ENCODE measurements at regions not wholly inside any gene's neighbourhood (a gene's known extent, or its start where the extent isn't known, plus 50 kb on each side); places are given as distances from the start of the nearest gene placed in this dataset.

- peaks cover 4% of the 10 kb centered on the region for H3K36me3 Mint-ChIP-seq (ENCODE audit: unreplicated experiment)
- H3K27ac Mint-ChIP-seq (ENCODE audit: unreplicated experiment) = no peak overlapping the region
- no peaks in the 10 kb centered on the region for H3K4me1 Mint-ChIP-seq (ENCODE audit: low read depth, unreplicated experiment)
- H3K4me3 Mint-ChIP-seq (ENCODE audit: unreplicated experiment) = no peak overlapping the region
- TF ChIP-seq CTCF (IDR thresholded peaks at IDR 0.05; ENCODE audit: partially characterized antibody, unreplicated experiment) = no peak
- no peak for DNase-seq
- no peaks in the 10 kb centered on the region for H3K9me3 Mint-ChIP-seq (ENCODE audit: unreplicated experiment)
- H3K27me3 Mint-ChIP-seq (ENCODE audit: unreplicated experiment) = peaks cover 2% of the 10 kb centered on the region
Measured at GRCh38 chr20:6579824-6580223, 187.7 kb upstream of the BMP2 start.

GRCh38 chr20:6579417-6579816 lies 188.1 kb upstream of the BMP2 start:
- no peaks in the 10 kb centered on the region for H3K4me1 Mint-ChIP-seq (ENCODE audit: low read depth, unreplicated experiment)

DNA sequence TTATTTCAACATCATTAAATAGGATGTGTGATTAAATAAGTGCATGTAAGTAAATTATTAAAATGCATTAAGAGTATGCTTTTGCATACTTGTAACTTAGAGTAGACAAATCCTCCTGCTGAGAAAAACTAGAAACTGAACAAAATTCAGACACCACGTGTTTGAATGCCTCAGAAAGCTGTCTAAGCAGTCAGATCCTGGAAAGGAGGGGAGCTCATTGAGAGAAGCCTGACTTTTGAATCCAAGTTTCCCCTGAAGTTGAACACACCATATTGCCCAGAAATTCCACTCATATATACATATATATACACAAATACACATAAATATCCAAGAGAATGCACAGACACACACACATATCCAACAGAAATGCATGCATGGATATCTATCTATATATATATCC lies 190.0 kb upstream of the BMP2 start:
- H3K4me3 Mint-ChIP-seq (ENCODE audit: unreplicated experiment) = no peak overlapping the region
- H3K36me3 Mint-ChIP-seq (ENCODE audit: unreplicated experiment) = peaks cover 4% of the 10 kb centered on the region
- no peaks in the 10 kb centered on the region for H3K4me1 Mint-ChIP-seq (ENCODE audit: low read depth, unreplicated experiment)
- no peak for TF ChIP-seq CTCF (IDR thresholded peaks at IDR 0.05; ENCODE audit: partially characterized antibody, unreplicated experiment)
- peaks cover 2% of the 10 kb centered on the region for H3K27me3 Mint-ChIP-seq (ENCODE audit: unreplicated experiment)
- DNase-seq = no peak
- peaks cover 2% of the 10 kb centered on the region for H3K9me3 Mint-ChIP-seq (ENCODE audit: unreplicated experiment)
- no peak overlapping the region for H3K27ac Mint-ChIP-seq (ENCODE audit: unreplicated experiment)

More at GRCh38 chr20:6579417-6579816, 188.1 kb upstream of the BMP2 start:
- Mint-ChIP-seq H3K9me3 (ENCODE audit: unreplicated experiment) (peaks cover 2% of the 10 kb centered on the region), H3K27ac (ENCODE audit: unreplicated experiment) (no peak overlapping the region), H3K36me3 (ENCODE audit: unreplicated experiment) (peaks cover 4% of the 10 kb centered on the region), H3K27me3 (ENCODE audit: unreplicated experiment) (peaks cover 2% of the 10 kb centered on the region), H3K4me3 (ENCODE audit: unreplicated experiment) (no peak overlapping the region)
- TF ChIP-seq CTCF (IDR thresholded peaks at IDR 0.05; ENCODE audit: partially characterized antibody, unreplicated experiment) = no peak
- no peak for DNase-seq

DNA sequence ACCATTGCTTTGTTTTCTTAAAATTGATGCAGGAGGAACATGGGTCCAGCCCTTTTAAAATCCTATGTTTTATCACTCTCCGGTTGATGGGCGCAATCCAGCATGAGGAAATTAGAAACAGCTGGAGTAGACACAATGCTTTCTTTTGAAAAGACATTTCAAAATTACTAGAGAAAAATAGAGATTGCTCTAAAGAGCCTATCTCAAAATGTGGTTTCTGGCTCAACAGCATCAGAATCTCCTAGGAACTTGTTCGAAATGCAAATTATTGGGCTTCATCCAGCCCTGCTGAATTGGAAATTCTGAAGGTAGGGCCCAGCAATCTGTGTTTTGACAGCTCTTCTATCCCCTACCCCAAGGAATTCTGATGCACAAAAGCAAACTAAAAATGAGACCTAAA lies 190.8 kb upstream of the BMP2 start:
- DNase-seq = no peak
- Mint-ChIP-seq H3K27ac (ENCODE audit: unreplicated experiment) (no peak overlapping the region), H3K4me3 (ENCODE audit: unreplicated experiment) (no peak overlapping the region), H3K4me1 (ENCODE audit: low read depth, unreplicated experiment) (no peaks in the 10 kb centered on the region), H3K9me3 (ENCODE audit: unreplicated experiment) (peaks cover 2% of the 10 kb centered on the region), H3K36me3 (ENCODE audit: unreplicated experiment) (peaks cover 4% of the 10 kb centered on the region), H3K27me3 (ENCODE audit: unreplicated experiment) (no peaks in the 10 kb centered on the region)
- TF ChIP-seq CTCF (IDR thresholded peaks at IDR 0.05; ENCODE audit: partially characterized antibody, unreplicated experiment) = no peak

DNA sequence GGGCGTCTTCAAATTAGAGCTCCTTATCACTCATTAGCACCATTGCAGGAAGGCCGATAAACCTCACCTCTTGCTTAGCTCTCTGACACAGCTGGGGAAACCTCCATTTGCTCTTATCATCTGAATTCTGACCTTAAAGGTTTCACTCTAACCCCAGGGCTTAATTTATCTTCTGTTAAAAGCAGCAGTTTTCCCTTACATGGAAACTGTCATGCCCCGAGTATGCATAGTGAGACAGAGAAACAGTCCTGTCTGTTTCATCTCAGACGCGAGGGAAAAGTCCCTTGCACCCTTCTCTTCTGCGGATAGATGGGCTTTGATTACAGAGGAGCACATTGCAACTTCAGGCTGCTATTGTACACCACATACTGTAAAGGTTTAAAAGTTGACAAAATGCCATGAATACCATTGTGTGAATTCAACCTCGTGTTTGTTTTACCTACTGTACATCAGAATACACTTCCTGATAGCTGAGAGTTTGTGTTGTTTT lies 191.5 kb upstream of the BMP2 start:
- no peak for DNase-seq
- H3K27ac Mint-ChIP-seq (ENCODE audit: unreplicated experiment) = no peak overlapping the region
- peaks cover 2% of the 10 kb centered on the region for H3K9me3 Mint-ChIP-seq (ENCODE audit: unreplicated experiment)
- H3K4me3 Mint-ChIP-seq (ENCODE audit: unreplicated experiment) = no peak overlapping the region
- H3K27me3 Mint-ChIP-seq (ENCODE audit: unreplicated experiment) = no peaks in the 10 kb centered on the region
- no peak for TF ChIP-seq CTCF (IDR thresholded peaks at IDR 0.05; ENCODE audit: partially characterized antibody, unreplicated experiment)
- peaks cover 4% of the 10 kb centered on the region for H3K36me3 Mint-ChIP-seq (ENCODE audit: unreplicated experiment)
- no peaks in the 10 kb centered on the region for H3K4me1 Mint-ChIP-seq (ENCODE audit: low read depth, unreplicated experiment)

All from glutamatergic neuron (in vitro differentiated cells).